NT2/D1 (cell line): ENCODE measurements at regions not wholly inside any gene's neighbourhood (a gene's known extent, or its start where the extent isn't known, plus 50 kb on each side); places are given as distances from the start of the nearest gene placed in this dataset.

Source experiments
- DNase-seq: peaks from one replicate; pipeline ENCODE4 v3.0.0-alpha.2; 2011; ENCODE audit warnings: low read depth, low spot score
- H3K27me3 ChIP-seq: 2 replicates; pipeline ENCODE4 v1.6.0; 2011; ENCODE audit warnings: mild to moderate bottlenecking; ENCODE audit not compliant: insufficient read length, insufficient read depth
- H3K36me3 ChIP-seq: 2 replicates; pipeline ENCODE4 v1.6.1; 2011; ENCODE audit warnings: mild to moderate bottlenecking, low read length, mixed read lengths; ENCODE audit not compliant: insufficient read depth, insufficient read length
- H3K4me1 ChIP-seq: 2 replicates; pipeline ENCODE4 v1.5.1; 2011; ENCODE audit not compliant: insufficient read depth, insufficient read length
- H3K4me3 ChIP-seq: 2 replicates; pipeline ENCODE4 v1.5.1; 2011; ENCODE audit warnings: low read depth; ENCODE audit not compliant: insufficient read length
- H3K9ac ChIP-seq: 2 replicates; pipeline ENCODE4 v1.6.0; 2011; ENCODE audit warnings: low read depth; ENCODE audit not compliant: insufficient read length
- H3K9me3 ChIP-seq: 2 replicates; pipeline ENCODE4 v1.5.1; 2011; ENCODE audit warnings: mild to moderate bottlenecking, low read length; ENCODE audit not compliant: insufficient read depth
- SUZ12 ChIP-seq: IDR thresholded peaks from 2 replicates; pipeline ENCODE4 v1.6.1; 2011; ENCODE audit not compliant: insufficient read length, insufficient read depth; ENCODE audit errors: extremely low read depth
- YY1 ChIP-seq: IDR thresholded peaks from 2 replicates; pipeline ENCODE4 v1.6.1; 2011; ENCODE audit not compliant: insufficient read length, insufficient read depth
- ZNF274 ChIP-seq: IDR thresholded peaks from 2 replicates; pipeline ENCODE4 v1.6.1; 2011; ENCODE audit warnings: mild to moderate bottlenecking, low read depth, low read length

GRCh38 chr14:95409477-95410272 lies 90.0 kb upstream of the CLMN start:
- H3K4me3 ChIP-seq = no peak overlapping the region
- DNase-seq = no peak
- H3K9ac ChIP-seq = no peak overlapping the region
- TF ChIP-seq YY1 (no peak), SUZ12 (no peak), ZNF274 (no peak)
- no peaks in the 10 kb centered on the region for H3K27me3 ChIP-seq
- H3K36me3 ChIP-seq = no peaks in the 10 kb centered on the region
- H3K9me3 ChIP-seq = no peaks in the 10 kb centered on the region
- H3K4me1 ChIP-seq = peaks cover 3% of the 10 kb centered on the region

- no peak overlapping the region for H3K9ac ChIP-seq
- no peaks in the 10 kb centered on the region for H3K36me3 ChIP-seq
- DNase-seq = no peak
- no peak overlapping the region for H3K4me3 ChIP-seq
- TF ChIP-seq YY1 = no peak
- TF ChIP-seq SUZ12 = no peak
- TF ChIP-seq ZNF274 = no peak
- peaks cover 3% of the 10 kb centered on the region for H3K4me1 ChIP-seq
- H3K27me3 ChIP-seq = no peaks in the 10 kb centered on the region
- no peaks in the 10 kb centered on the region for H3K9me3 ChIP-seq
Measured at GRCh38 chr14:95408731-95409476, 89.2 kb upstream of the CLMN start.

- Histone ChIP-seq H3K4me1 (peaks cover 3% of the 10 kb centered on the region), H3K4me3 (no peak overlapping the region), H3K27me3 (no peaks in the 10 kb centered on the region), H3K36me3 (no peaks in the 10 kb centered on the region), H3K9me3 (no peaks in the 10 kb centered on the region), H3K9ac (no peak overlapping the region)
- TF ChIP-seq SUZ12 (no peak), ZNF274 (no peak), YY1 (no peak)
- DNase-seq = no peak
Measured at GRCh38 chr14:95407354-95407753, 87.6 kb upstream of the CLMN start.

GRCh38 chr14:95406756-95407277 lies 87.1 kb upstream of the CLMN start:
- Histone ChIP-seq H3K4me3 (no peak overlapping the region), H3K27me3 (no peaks in the 10 kb centered on the region), H3K4me1 (peaks cover 3% of the 10 kb centered on the region), H3K9me3 (no peaks in the 10 kb centered on the region), H3K9ac (no peak overlapping the region), H3K36me3 (no peaks in the 10 kb centered on the region)
- no peak for DNase-seq
- TF ChIP-seq YY1 (no peak), ZNF274 (no peak), SUZ12 (no peak)

DNA sequence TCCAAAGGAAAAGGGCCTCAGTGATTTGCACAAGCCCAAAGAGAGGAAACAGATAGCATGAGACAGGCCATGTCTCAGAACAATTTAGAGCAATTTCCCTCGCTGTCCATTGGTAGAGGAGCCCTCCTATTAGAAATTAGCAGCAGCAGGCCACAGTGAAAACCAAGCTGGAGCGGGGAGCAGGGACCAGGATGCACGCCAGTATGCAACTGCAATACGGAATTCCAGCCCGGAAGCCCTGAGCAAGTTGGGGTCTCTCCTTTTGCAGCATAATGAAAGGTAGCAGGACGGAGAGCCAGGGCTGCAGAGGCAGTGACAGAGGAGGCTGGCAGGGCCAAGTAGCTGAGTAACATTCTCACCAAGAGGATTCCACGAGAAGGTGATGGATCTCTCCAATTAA lies 84.9 kb upstream of the CLMN start:
- Histone ChIP-seq H3K4me1 (peaks cover 3% of the 10 kb centered on the region), H3K4me3 (no peak overlapping the region), H3K27me3 (no peaks in the 10 kb centered on the region)

GRCh38 chr14:95402578-95402977 lies 82.9 kb upstream of the CLMN start:
- H3K4me1 ChIP-seq = no peaks in the 10 kb centered on the region
- no peaks in the 10 kb centered on the region for H3K27me3 ChIP-seq
- TF ChIP-seq SUZ12 = no peak
- no peak for TF ChIP-seq ZNF274
- no peak for TF ChIP-seq YY1
- no peak for DNase-seq
- no peaks in the 10 kb centered on the region for H3K36me3 ChIP-seq
- no peaks in the 10 kb centered on the region for H3K9me3 ChIP-seq
- no peak overlapping the region for H3K4me3 ChIP-seq
- H3K9ac ChIP-seq = no peak overlapping the region

More for the DNA sequence above, 84.9 kb upstream of the CLMN start:
- DNase-seq = no peak
- Histone ChIP-seq H3K9ac (no peak overlapping the region), H3K9me3 (no peaks in the 10 kb centered on the region), H3K36me3 (no peaks in the 10 kb centered on the region)
- TF ChIP-seq YY1 = no peak
- no peak for TF ChIP-seq ZNF274
- TF ChIP-seq SUZ12 = no peak

DNA sequence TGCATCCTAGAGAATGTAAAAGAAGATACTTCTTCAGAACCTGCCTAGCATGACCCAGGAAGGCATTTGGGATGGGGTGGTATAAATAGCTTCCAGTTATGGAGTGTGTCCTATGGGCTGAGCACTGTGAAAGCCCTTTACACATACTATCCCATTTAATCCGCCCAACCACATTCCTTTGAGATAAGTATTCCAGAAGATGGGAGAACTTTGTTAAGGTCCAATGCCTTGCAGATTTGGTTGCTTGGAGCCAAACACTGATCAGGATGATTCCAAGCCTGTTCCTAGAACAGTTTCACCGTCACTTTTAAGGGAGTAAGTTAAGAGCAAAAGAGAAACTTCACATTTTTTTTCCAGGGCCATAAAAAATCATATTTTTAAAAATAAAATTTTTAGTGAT lies 82.5 kb upstream of the CLMN start:
- DNase-seq = no peak
- Histone ChIP-seq H3K27me3 (no peaks in the 10 kb centered on the region), H3K9ac (no peak overlapping the region), H3K9me3 (no peaks in the 10 kb centered on the region), H3K4me1 (no peaks in the 10 kb centered on the region), H3K4me3 (no peak overlapping the region), H3K36me3 (no peaks in the 10 kb centered on the region)
- no peak for TF ChIP-seq ZNF274
- no peak for TF ChIP-seq YY1
- no peak for TF ChIP-seq SUZ12
